ENCODE measurements at regions not wholly inside any gene's neighbourhood (a gene's known extent, or its start where the extent isn't known, plus 50 kb on each side); places are given as distances from the start of the nearest gene placed in this dataset.

DNA sequence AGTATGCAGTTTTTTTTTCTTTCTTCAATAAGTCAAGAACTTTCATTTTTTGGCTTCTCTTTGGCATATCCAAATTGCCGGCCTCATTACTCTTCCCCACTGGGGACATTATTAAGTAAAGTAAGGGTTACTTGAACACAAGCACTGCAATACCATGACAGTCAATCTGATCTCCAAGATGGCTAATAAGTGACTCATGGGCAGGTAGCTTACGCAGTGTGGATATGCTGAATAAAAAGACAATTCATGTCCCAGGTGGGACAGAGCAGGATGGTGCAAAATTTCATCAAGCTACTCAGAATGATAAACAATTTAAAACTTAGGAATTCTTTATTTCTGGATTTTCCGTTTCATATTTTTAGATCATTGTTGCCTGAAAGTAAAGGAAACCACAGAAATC lies 671.8 kb downstream of the ACTL7B start:
- no peaks in the 10 kb centered on the region for H4K20me1 ChIP-seq (ENCODE audit: insufficient read depth, poor library complexity, severe bottlenecking)
- TF ChIP-seq EZH2 (IDR thresholded peaks at IDR 0.05; ENCODE audit: borderline replicate concordance) = no peak
- TF ChIP-seq EZH2phosphoT487 (IDR thresholded peaks at IDR 0.05; ENCODE audit: low read depth, severe bottlenecking, unreplicated experiment) = no peak
- TF ChIP-seq, protein P1, sequence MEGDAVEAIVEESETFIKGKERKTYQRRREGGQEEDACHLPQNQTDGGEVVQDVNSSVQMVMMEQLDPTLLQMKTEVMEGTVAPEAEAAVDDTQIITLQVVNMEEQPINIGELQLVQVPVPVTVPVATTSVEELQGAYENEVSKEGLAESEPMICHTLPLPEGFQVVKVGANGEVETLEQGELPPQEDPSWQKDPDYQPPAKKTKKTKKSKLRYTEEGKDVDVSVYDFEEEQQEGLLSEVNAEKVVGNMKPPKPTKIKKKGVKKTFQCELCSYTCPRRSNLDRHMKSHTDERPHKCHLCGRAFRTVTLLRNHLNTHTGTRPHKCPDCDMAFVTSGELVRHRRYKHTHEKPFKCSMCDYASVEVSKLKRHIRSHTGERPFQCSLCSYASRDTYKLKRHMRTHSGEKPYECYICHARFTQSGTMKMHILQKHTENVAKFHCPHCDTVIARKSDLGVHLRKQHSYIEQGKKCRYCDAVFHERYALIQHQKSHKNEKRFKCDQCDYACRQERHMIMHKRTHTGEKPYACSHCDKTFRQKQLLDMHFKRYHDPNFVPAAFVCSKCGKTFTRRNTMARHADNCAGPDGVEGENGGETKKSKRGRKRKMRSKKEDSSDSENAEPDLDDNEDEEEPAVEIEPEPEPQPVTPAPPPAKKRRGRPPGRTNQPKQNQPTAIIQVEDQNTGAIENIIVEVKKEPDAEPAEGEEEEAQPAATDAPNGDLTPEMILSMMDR (IDR thresholded peaks at IDR 0.05; ENCODE audit: poor library complexity) = no peak
- no peaks in the 10 kb centered on the region for H3K36me3 ChIP-seq (replicated peaks; ENCODE audit: insufficient read depth, low read depth)
- WGBS (ENCODE audit: low lambda C conversion rate, missing lambda C conversion rate) = 95% methylated on average over 3 of the region's 3 CpGs
- no peaks in the 10 kb centered on the region for H3K27me3 ChIP-seq
- H3K9me2 ChIP-seq (replicated peaks; ENCODE audit: insufficient read depth) = no peaks in the 10 kb centered on the region
- no peak for DNase-seq (ENCODE audit: low spot score)
- no peaks in the 10 kb centered on the region for H3K79me2 ChIP-seq
- no peaks in the 10 kb centered on the region for H3K4me1 ChIP-seq (ENCODE audit: insufficient read depth)
- no peak overlapping the region for H3K4me2 ChIP-seq
- no peak overlapping the region for H2AFZ ChIP-seq
- no peak overlapping the region for H3K4me3 ChIP-seq
- H3K9me3 ChIP-seq (ENCODE audit: low read depth) = no peaks in the 10 kb centered on the region
- H3K27ac ChIP-seq = peak overlapping the region; percentile 82

DNA sequence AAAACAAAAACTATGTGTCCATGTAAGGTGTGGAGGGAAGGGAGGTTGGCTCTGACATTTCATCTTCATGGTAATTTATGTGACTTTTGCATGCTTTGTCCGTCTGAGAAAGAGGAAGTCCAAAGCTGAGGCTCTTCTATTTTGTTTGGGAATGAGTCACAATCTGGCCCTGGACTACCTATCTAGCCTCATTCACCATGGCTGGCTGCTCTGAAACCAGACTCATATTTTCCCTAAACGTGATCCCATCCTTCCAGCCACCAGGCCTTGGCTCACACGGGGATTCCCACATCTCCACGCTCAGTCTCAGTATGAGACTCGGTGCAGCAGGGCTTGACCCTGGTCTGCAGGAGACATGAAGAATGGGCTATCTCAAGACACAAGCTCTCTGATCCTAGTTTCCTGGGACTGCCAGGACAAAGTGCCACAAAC lies 672.8 kb downstream of the ACTL7B start:
- Histone ChIP-seq H3K4me2 (no peak overlapping the region), H3K4me1 (ENCODE audit: insufficient read depth) (no peaks in the 10 kb centered on the region), H3K36me3 (replicated peaks; ENCODE audit: insufficient read depth, low read depth) (no peaks in the 10 kb centered on the region), H3K9me2 (replicated peaks; ENCODE audit: insufficient read depth) (no peaks in the 10 kb centered on the region), H3K27me3 (no peaks in the 10 kb centered on the region), H3K9me3 (ENCODE audit: low read depth) (no peaks in the 10 kb centered on the region), H2AFZ (no peak overlapping the region), H4K20me1 (ENCODE audit: insufficient read depth, poor library complexity, severe bottlenecking) (no peaks in the 10 kb centered on the region), H3K27ac (no peak overlapping the region), H3K4me3 (no peak overlapping the region), H3K79me2 (no peaks in the 10 kb centered on the region)
- no peak for DNase-seq (ENCODE audit: low spot score)
- TF ChIP-seq EZH2phosphoT487 (IDR thresholded peaks at IDR 0.05; ENCODE audit: low read depth, severe bottlenecking, unreplicated experiment) = no peak
- TF ChIP-seq, protein P1 (IDR thresholded peaks at IDR 0.05; ENCODE audit: poor library complexity) = no peak
- no peak for TF ChIP-seq EZH2 (IDR thresholded peaks at IDR 0.05; ENCODE audit: borderline replicate concordance)
- 78% methylated on average over 5 of the region's 5 CpGs for WGBS (ENCODE audit: low lambda C conversion rate, missing lambda C conversion rate)

DNA sequence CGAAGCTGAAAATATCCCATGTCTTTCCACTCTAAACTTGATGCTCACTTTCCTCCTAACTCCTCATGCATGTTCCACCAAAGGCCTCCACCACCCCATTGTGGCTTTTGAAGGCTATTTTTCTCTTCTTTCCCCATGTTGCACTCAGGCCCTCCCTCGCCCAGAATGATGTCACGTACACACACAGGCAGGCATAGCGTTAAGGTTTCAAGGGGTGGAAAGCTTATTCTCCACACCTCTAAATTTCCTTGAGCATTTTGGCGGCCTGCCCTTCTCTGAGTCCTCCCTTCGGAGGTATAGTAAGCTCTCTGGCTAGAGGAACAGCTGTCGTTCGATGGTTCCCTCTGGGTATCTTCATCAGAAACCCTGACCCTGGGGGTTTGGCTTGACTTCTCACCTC lies 673.5 kb downstream of the ACTL7B start:
- TF ChIP-seq EZH2 (IDR thresholded peaks at IDR 0.05; ENCODE audit: borderline replicate concordance) = no peak
- no peak overlapping the region for H2AFZ ChIP-seq
- H3K79me2 ChIP-seq = no peaks in the 10 kb centered on the region
- no peaks in the 10 kb centered on the region for H3K27me3 ChIP-seq
- no peaks in the 10 kb centered on the region for H3K4me1 ChIP-seq (ENCODE audit: insufficient read depth)
- WGBS (ENCODE audit: low lambda C conversion rate, missing lambda C conversion rate) = 93% methylated on average over 8 of the region's 8 CpGs
- no peaks in the 10 kb centered on the region for H3K9me2 ChIP-seq (replicated peaks; ENCODE audit: insufficient read depth)
- H3K4me2 ChIP-seq = no peak overlapping the region
- DNase-seq (ENCODE audit: low spot score) = no peak
- no peaks in the 10 kb centered on the region for H4K20me1 ChIP-seq (ENCODE audit: insufficient read depth, poor library complexity, severe bottlenecking)
- no peaks in the 10 kb centered on the region for H3K36me3 ChIP-seq (replicated peaks; ENCODE audit: insufficient read depth, low read depth)
- no peak overlapping the region for H3K4me3 ChIP-seq
- no peaks in the 10 kb centered on the region for H3K9me3 ChIP-seq (ENCODE audit: low read depth)
- no peak overlapping the region for H3K27ac ChIP-seq

DNA sequence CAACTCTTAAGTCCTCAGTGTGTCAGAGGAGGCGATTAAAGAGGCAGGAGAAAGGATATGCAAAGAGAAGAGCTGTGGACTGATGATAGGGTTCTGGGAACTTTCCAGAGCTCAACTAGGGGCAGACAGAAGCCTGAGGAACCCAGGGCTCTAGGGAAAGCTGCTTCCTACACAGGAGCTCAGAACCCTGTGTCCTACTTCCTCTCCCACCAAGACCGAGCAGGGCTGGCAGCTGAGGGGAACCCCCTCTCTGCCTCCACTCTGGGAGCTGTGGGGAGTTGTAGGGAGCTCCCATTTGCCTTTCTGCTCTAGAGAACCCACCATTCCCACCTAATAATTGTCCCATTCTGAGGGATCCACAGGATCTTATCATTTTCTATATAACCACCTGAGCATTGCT lies 674.3 kb downstream of the ACTL7B start:
- no peak for DNase-seq (ENCODE audit: low spot score)
- WGBS (ENCODE audit: low lambda C conversion rate, missing lambda C conversion rate) = 100% methylated on average over 2 of the region's 2 CpGs
- Histone ChIP-seq H3K4me3 (no peak overlapping the region), H3K27me3 (no peaks in the 10 kb centered on the region), H3K36me3 (replicated peaks; ENCODE audit: insufficient read depth, low read depth) (no peaks in the 10 kb centered on the region), H3K9me2 (replicated peaks; ENCODE audit: insufficient read depth) (no peaks in the 10 kb centered on the region), H3K27ac (no peak overlapping the region), H2AFZ (no peak overlapping the region), H3K9me3 (ENCODE audit: low read depth) (no peaks in the 10 kb centered on the region), H3K4me2 (no peak overlapping the region), H3K79me2 (no peaks in the 10 kb centered on the region), H4K20me1 (ENCODE audit: insufficient read depth, poor library complexity, severe bottlenecking) (no peaks in the 10 kb centered on the region), H3K4me1 (ENCODE audit: insufficient read depth) (no peaks in the 10 kb centered on the region)
- no peak for TF ChIP-seq EZH2phosphoT487 (IDR thresholded peaks at IDR 0.05; ENCODE audit: low read depth, severe bottlenecking, unreplicated experiment)
- TF ChIP-seq, protein P1 (IDR thresholded peaks at IDR 0.05; ENCODE audit: poor library complexity) = no peak
- no peak for TF ChIP-seq EZH2 (IDR thresholded peaks at IDR 0.05; ENCODE audit: borderline replicate concordance)
